GM18951 (cell line): ENCODE measurements at regions not wholly inside any gene's neighbourhood (a gene's known extent, or its start where the extent isn't known, plus 50 kb on each side); places are given as distances from the start of the nearest gene placed in this dataset.

Experiments
- POLR2A ChIP-seq: IDR thresholded peaks from 4 replicates; pipeline ENCODE4 v1.6.1; 2011; ENCODE audit warnings: mild to moderate bottlenecking; ENCODE audit not compliant: insufficient read length, insufficient read depth; ENCODE audit errors: extremely low read depth
- in situ Hi-C: fragments of 300-500 bp; cut with MboI; formaldehyde crosslinking; loops from one replicate; pipeline ENCODE4 v1.12.0; 2022; ENCODE audit warnings: low sequenced_read_pairs, mixed read lengths, inconsistent platforms; ENCODE audit not compliant: unreplicated experiment

GRCh38 chr11:69997352-69997751 is 80.8 kb upstream of the ANO1 start:
- TF ChIP-seq POLR2A, result no peak
- in situ Hi-C loops, result no loop called here

- in situ Hi-C loops, result no loop called here
- TF ChIP-seq POLR2A, result no peak
These were observed 78.4 kb upstream of the ANO1 start for GRCh38 chr11:69999721-70000120.

- in situ Hi-C loops, result no loop called here
- TF ChIP-seq POLR2A, result no peak
These were observed 77.9 kb upstream of the ANO1 start for GRCh38 chr11:70000228-70000627.

GRCh38 chr11:70001246-70001645 is 76.9 kb upstream of the ANO1 start:
- TF ChIP-seq POLR2A, result no peak
- in situ Hi-C loops, result no loop called here

GRCh38 chr11:70002433-70002832 is 75.7 kb upstream of the ANO1 start:
- no peak for TF ChIP-seq POLR2A
- in situ Hi-C loops, result no loop called here

- no peak for TF ChIP-seq POLR2A
These were observed 72.9 kb upstream of the ANO1 start for GRCh38 chr11:70005107-70005818.

GRCh38 chr11:70007796-70008195 is 70.3 kb upstream of the ANO1 start:
- in situ Hi-C loops, result no loop called here
- no peak for TF ChIP-seq POLR2A

More at GRCh38 chr11:70005107-70005818, 72.9 kb upstream of the ANO1 start:
- in situ Hi-C loops, result no loop called here

GRCh38 chr11:70010774-70011173 is 67.3 kb upstream of the ANO1 start:
- TF ChIP-seq POLR2A, result no peak
- in situ Hi-C loops, result no loop called here

GRCh38 chr11:70012134-70012733 is 65.9 kb upstream of the ANO1 start:
- no peak for TF ChIP-seq POLR2A
- in situ Hi-C loops, result no loop called here

- TF ChIP-seq POLR2A, result no peak
- in situ Hi-C loops, result no loop called here
These were observed 63.8 kb upstream of the ANO1 start for GRCh38 chr11:70014291-70014690.

- TF ChIP-seq POLR2A, result no peak
- in situ Hi-C loops, result no loop called here
These were observed 61.3 kb upstream of the ANO1 start for GRCh38 chr11:70016666-70017367.

- in situ Hi-C loops, result no loop called here
- no peak for TF ChIP-seq POLR2A
These were observed 59.3 kb upstream of the ANO1 start for GRCh38 chr11:70018816-70019215.

- in situ Hi-C loops, result no loop called here
- no peak for TF ChIP-seq POLR2A
These were observed 58.5 kb upstream of the ANO1 start for GRCh38 chr11:70019576-70020011.
